DMS114 treated with DMSO at 0.1 percent for 48 hours (cell line): ENCODE measurements at regions not wholly inside any gene's neighbourhood (a gene's known extent, or its start where the extent isn't known, plus 50 kb on each side); places are given as distances from the start of the nearest gene placed in this dataset.

Experiments
- DNase-seq: peaks from one replicate; lab custom pipeline; 2025; ENCODE audit not compliant: unreplicated experiment; lab: John Stamatoyannopoulos, UW

DNA sequence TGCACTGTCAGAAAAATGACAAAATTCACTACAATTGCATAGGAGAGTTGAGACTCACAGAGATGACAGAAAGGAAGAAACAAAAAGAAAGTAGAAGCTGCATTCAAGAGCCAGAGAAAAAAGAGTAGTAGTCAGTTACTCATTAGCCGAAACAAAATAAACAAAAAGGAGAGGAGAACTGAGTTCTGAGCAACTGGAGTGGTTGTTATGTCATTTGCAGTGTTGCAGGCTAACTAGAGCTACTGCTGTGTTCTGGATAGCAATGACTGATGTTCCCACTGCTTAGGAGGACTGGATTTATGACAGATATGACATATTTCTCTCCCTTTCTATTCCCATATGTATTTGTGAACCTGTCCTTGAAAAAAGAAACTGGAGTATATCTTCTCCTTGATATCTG lies 482.6 kb downstream of the RFC3 start:
- DNase-seq: no peak

DNA sequence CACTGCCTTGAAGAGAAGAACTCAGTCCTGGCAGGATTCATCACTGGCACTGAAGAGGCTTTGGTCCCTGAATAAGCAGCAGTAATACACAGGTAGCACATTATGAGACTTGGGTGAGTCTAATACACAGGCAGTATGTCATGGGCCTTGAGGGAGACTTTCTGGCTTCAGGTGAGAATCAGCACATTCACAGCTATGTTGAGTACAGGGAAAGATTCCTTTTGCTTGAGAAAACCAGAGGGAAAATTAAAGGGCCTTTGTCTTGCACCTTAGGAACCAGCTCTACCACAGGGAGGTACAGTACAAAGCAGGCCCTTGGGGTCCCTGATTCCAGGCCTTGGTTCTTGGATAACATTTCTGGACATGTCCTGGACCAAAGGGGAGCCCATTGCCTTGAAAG lies 484.6 kb downstream of the RFC3 start:
- DNase-seq: no peak

DNA sequence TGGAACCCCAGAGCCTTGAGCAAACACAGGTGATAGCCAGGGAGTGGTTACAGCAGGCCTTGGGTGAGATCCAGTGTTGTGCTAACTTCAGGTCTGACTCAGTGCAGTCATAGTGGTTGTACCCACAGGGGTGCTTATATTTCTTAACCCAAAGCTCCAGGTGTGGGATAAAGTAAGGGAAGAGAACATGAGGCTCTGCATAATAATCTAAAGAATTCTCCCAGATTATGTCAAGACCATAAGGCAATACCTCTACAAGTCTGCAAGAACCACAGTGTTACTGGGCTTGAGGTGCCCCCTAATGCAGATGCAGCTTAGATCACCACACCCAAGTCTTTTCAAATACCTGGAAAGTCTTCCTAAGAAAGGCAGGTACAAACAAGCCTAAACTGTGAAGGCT lies 485.4 kb downstream of the RFC3 start:
- DNase-seq: no peak

DNA sequence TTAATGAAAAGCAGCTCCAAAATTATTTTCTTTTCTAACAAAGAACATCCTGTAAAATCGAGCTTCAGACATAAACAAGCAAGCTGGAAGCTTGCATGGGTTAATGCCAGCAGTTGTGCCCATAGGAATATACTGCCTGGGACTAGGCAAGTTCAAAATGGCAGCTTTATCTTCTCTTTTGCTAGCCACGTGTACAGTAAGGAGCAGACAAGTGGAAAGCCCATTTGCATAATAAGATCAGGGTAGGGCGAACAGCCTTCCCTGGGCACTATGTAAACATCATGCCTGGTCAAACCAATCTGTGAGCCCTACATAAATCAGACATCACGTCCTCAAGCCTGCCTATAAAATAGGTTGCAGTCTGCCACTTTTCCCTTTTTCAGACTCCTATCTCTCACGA lies 489.7 kb downstream of the RFC3 start:
- no peak for DNase-seq

DNA sequence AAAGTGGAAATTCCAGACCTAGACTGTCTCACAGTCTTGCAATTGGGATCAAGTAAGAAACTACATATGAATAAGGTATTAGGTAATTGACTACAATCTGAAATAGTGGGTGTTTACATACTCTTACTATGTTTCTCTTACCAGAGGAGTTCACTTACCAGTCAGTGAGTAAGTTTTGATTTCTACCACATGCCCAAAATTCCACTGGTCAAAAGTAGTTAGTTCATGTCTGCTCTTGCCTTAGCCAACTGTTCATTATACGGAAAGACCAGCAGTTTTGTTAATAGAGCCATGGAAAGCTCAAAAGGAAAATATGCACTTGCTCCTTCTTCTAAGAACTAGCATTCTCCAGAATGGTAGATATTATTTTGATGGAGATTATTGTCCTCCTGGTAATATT lies 490.8 kb downstream of the RFC3 start:
- no peak for DNase-seq

DNA sequence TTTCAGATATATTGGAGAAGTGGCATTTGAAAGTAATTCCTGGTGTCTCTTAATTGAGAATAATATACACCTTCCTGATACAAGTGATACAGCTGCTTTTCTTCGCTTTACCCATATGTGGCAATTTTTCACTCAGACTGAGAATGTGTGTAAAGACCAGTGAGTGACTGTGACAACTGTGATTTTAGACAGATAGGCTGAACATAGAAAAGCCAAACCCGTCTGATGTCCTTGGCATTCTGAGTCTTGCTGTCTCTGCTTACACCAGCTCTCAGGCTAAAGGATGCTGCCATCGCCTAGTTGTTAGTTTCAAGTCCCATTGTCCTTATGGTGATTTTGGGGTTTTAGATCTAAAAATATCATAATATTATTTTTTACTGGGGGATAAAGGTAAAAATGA lies 492.6 kb downstream of the RFC3 start:
- DNase-seq: no peak

DNA sequence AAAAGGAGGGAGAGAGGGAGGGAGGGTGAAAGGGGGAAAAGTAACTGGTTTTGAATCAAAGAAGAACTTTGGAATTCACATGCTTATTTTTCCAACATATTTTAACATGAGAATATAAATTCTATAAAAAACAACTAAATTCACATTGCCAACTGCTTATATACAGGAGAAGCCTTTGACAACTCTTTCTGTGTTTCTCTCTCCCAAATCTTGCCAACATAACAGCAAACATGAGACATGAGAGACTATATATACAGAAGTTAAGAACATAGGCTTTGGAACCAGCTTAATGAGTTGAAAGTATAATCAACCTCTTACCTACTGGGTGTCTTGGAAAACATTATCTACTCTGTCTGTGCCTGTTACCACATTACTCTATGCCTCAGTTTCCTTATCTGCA lies 493.3 kb downstream of the RFC3 start:
- DNase-seq: no peak

DNA sequence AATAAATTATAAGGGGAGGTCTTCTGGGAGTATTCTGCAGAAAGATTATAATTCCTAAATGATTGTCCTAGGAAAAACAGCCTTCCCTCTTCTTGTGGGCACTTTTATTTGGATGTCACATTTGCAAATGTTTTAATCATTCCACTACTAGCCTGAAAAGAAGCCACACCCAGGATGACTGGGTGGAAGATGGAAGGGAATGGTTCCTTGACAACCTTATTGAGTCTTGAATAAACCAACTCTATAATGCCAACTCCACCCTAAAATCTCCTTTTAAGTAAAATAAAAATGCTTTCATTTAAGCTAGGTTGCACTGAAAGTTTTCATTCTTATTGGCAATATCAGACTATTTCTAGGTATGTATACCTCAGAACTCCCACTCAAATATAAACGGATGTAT lies 494.6 kb downstream of the RFC3 start:
- DNase-seq: no peak

DNA sequence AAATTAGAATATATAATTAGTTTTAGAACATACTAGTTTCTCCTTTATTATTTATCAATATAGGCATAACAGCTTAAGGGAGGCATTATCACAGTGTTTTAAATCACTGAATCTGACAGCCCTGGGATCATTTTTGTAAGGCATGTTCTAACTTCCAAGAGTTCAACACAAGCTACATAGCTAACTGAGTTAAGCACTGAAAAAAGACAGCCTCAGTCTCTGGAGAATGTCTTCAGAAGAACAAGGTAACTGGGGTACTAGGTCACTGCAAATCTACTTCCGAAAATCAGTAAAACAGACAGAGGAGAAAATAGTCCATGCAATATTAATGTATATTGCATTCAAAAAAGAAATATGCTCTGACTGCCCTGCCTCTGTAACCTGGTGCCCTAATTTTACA lies 502.1 kb downstream of the RFC3 start:
- DNase-seq: no peak

DNA sequence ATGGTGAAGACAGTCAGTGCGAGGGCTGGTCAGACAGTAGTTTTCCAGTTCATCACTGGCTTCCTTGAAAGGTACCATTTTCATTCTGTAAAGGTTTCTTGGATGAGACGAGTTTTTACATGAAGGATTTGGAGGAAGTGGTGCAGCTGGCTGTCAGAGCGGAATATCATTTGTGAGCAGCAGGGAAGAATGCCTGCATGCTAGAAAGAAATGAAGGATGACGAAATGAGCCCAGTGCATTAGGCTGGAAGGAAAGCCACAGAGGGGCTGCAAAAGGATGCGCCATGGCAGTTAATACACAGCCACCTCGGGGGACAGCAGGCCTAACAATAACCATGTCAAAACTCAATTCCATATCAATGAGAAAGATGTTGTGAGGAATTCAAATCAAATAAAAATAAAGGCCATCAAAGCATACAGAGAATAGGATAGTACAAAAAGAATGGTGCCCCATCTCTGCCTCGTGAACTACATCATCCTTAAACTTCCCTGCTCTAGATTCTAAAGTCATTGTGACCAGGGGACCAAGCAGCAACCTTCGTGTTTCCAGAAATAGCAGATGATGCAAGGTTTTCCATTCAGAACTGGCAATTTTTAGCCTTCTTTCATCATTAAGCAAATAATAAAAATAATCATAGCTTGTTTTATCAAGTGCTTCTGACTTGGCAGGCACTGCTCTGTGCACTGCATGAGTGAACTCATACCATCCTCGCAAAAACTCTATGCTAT lies 504.2 kb downstream of the RFC3 start:
- DNase-seq: no peak

DNA sequence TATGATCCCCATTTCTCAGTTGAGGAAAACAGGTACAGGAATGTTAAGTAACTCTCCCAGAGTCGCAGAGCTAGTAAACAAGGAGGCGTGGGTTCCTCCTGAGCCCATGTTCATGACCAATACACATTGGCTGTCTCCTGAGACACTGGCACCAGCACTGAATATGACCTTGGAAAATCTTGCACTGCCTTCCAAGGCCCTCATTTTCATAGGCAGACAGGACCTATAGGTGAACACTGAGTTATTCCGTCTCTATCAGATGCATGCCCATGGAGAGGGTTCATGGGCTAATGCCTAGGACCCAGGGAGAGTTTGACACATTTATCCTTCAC lies 504.8 kb downstream of the RFC3 start:
- DNase-seq: no peak

DNA sequence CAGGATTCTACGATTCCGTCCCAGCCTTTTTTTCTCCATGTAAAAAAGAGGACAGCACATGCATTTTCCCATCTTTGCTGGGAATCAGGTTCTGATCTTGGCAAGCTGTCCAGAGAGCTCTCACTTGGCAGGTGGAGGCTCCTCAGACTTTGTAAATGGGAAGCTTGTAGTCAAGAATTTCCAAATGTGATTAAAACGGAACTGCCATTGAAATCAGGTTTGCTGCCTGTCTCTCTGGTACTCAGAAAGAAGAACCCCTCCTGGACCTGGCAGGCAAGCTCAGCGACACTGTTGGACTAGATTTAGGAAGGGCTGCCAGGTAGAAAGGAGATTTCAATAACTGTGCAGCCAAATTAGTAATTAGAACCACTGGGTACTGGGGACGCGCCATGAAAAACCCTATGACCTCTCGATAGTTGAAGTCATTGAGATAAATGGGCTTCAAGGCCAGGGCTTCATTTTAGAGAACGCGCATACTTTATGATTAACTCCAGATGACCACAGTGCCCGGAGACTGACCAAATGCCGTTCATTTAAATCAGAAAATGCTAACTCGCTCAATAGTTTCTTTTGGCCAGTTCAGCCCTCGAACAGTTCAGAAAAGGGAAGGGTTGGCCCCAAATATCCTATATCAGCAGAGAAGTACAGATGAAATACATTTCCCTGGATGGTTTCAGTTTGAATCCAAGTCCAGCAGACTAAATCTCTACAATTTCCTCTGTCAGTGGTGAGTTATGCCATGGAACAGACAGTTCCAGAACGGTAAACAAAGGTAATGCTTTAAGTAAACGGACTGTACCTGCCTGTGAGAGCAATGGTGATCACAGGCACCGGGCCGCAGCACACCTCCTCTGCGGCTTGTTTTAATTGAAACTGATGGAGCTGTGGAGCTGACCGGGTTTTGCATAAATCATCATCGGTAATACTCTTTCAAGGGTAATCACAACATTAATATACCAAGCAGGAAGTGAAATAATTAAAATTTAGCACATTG lies 517.4 kb downstream of the RFC3 start:
- peak; percentile 4 for DNase-seq

DNA sequence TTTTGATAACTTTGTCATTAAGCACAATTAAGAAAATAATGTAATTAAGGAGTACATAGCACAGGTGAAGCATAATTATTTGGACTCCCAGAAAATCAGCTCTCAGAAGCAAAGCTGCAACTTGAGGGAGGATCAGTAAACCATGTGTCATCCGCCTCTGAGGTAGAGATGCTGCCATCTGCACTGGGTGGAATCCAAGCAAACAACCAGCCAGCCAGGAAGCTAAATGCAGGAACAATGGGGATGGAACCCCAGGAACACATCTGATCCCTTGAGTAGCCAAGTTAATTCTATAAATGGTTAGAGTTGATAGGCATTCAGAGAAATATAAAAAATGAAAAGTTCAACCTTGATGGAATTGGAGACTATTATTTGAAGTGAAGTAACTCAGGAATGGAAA lies 520.2 kb downstream of the RFC3 start:
- no peak for DNase-seq

DNA sequence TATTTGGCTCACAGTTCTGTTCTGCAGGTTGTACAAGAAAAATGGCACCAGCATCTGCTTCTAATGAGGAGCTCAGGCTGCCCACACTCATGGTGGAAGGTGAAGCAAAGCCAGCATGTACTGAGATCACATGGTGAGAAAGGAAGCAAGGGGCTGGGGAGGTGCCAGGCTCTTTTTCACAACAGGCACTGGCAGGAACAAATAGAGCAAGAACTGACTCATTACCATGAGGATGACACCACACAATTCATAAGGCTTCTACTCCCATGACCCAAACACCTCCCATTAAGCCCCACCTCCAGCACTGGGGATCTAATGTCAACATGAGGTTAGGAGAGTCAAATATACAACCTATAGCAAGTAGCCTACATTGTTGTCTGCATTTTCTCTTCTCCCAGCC lies 522.6 kb downstream of the RFC3 start:
- DNase-seq: no peak

DNA sequence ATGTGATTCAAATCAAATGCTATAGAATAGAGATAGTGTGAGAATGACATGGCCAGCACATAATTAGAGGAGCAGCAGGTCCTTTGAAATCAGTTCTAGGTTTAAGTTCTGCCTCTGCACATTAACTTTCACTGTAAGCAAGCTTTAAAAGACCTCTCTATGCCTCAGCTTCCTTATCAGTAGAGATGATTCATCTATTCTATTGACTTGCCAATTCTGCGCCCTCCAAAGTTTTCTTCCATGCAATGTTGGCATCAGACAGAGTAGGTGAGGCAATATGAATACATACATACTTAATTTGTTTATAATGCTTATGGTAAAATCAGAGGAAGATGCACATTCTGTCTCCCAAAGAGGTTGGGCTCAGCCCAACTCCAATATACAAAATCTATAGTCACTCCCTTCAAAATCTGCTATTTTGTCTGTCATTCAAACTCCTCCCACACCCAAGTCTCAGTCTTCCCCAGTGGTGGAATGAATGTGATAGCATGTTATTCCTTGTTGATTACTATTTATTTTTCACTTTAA lies 525.5 kb downstream of the RFC3 start:
- DNase-seq: no peak

DNA sequence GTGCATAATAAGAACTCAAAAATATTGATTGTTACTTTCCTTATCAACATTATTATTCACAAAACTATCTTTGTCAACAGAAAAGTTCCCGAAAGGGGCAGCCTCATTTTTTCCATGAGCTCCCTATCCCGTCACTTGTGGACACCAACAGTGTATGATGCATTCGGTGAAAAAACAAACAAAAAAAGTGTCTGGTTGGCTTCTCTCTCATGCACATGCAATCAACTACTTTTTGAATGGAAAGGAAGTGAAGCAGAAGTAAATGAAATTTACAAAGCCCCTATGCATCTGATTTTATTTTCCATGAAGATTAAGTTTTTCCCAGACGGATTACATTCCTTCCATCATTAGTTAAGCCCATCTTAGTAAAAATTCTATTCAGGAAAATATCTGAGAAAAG lies 526.9 kb downstream of the RFC3 start:
- DNase-seq: no peak

DNA sequence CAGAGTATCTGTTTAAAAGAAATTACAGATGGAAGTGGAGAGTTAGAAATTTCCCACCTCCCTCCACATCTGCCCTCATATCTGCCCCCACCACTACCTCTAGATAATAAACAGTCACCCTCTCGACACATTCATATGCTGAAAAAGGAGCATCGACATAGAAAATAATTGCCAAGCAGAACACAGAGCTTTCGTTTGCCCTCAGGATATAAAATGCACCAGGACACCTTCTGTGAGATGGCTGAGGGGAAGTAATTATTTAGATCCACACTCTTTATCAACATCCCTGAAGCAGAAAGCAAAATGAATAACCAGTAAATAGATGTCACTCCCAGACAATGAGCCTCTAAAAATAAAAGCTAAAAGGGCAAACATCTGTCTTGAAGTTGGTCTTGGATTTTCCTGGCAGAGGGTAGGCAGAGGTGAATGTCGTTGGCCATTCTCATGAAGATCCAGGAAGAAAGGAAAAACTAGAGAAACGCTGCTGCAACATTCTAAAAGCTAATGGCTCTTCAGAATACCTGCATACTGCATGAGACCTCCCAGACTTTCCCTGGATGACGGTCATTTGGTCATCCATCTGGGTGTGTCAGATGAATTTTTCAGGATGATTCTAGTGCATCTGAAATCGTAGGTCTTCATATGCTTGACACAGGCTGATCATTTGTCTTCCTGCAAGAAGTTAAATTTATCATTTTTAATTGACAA lies 527.5 kb downstream of the RFC3 start:
- no peak for DNase-seq

DNA sequence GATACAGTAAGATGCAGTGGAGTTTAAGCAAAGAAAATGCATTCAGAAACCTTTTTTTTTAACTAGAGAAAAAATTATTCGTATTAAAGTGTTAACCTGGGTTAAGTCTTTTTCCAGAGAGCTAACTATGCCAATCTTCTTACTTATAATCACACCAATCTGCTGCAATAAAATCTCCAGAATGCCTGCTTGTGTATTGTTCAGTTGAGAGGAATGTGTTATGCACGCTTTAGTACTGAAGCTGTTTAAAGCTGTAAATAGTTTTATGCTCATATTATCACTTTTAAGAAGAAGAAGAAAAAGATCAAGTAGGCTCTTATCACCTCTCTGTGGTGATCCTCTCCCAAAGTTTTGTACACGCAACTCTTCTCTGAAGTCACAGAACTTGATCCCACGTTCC lies 528.7 kb downstream of the RFC3 start:
- DNase-seq: no peak

DNA sequence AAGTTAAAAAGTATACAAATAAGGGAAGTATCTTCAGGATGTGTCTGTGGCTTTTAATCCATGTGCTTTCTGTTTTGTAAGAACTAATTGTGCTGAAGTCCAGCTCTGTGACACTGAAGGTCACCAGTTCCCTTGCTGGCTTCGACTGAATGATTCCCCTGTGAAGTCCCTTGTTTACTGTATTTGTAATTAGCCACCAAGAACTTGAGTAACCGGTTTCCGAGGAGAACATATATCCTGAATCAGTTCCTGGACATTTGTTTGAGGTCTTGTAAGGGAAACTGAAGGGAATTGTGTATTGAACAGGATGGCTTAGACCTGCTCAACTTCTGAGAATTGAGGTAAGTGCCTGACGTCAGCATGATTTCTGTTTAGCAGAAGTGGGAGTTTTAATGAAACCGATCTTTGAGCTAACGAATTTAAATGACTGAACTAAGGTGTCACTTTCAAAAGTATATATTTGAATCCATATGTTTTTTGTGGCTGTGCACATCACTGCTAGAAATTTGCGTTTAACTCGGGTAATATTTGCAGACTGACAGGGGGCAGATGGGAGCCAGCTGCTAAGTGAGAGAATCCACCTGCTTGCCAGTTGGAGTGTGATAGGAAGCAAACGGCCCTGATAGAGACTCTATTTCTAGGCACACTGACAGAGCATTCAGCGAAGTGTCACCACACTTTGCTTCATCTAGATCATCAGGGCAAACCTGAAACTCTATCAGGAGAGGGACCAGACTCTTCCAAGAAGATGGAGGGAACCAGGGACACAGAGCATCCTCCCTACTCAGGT lies 530.0 kb downstream of the RFC3 start:
- DNase-seq: no peak

DNA sequence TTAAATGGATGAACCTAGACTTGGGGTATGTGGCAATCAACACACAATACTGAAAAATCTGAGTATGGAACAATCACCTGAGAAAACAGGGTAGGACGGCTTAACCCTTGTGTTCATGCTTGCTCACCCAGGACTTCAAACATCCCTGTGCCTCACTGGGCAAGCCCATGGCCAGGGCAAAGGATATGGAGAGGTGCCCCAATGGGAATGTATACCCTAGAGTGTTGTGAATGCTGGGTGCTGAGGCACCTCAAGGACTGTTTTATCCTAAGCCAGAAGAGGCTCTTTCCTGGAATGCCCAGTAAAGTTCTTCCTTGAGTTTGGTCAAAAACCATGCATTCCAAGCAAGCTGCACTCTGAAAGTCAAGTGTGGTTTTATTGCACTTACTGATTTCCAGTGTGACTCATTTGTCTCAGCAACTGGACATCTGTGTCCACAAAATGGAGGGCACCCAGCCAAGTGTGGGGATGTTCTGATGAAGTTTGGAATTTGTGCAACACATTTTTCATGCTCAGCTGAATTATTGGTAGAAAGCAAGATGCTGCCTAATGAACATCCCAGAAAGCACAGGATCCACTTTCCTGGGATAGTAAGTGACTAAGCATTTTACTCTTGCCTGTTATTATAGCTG lies 531.3 kb downstream of the RFC3 start:
- DNase-seq: no peak
